Colonic mucosa (tissue), 4 donors: ENCODE measurements at regions not wholly inside any gene's neighbourhood (a gene's known extent, or its start where the extent isn't known, plus 50 kb on each side); places are given as distances from the start of the nearest gene placed in this dataset.
"Not testable (repeated sequence)": the region's sequence is repeated elsewhere in the genome, so short reads cannot be mapped to it uniquely, and the experiment has no call there.

Source experiments
- DNase-seq: peaks from one replicate; pipeline ENCODE4 v3.0.0-alpha.2; 2020
- H3K27ac ChIP-seq: fragments of 200-600 bp; one replicate; pipeline ENCODE4 v1.8.0; 2021
- H3K27me3 ChIP-seq: fragments of 200-600 bp; one replicate; pipeline ENCODE4 v1.8.0; 2021
- H3K36me3 ChIP-seq: fragments of 200-600 bp; one replicate; pipeline ENCODE4 v1.8.0; 2021
- H3K4me1 ChIP-seq: fragments of 200-600 bp; one replicate; pipeline ENCODE4 v1.8.0; 2021; ENCODE audit warnings: mild to moderate bottlenecking
- H3K4me3 ChIP-seq: fragments of 200-600 bp; one replicate; pipeline ENCODE4 v1.8.0; 2021
- H3K9ac ChIP-seq, 2 donors: one replicate each; pipeline ENCODE4 v1.7.0; 2013; ENCODE audit warnings: control low read depth in 2 of 2, low read depth in 2 of 2, low read length in 2 of 2
- H3K9me3 ChIP-seq: fragments of 200-600 bp; one replicate; pipeline ENCODE4 v1.8.0; 2021
- CTCF ChIP-seq: fragments of 200-600 bp; IDR thresholded peaks from one replicate; pipeline ENCODE4 v1.8.0; 2022; ENCODE audit warnings: antibody characterized with exemption, mild to moderate bottlenecking
- intact Hi-C: fragments of 100-400 bp; cut with DNase I; formaldehyde crosslinking; loops from one replicate; pipeline ENCODE4 v1.14.1; 2022
- donor health status: healthy.
- donor health status: DM: no; HTN: no; CAD: no.
- donor health status: DM: no; HTN: no; CAD: no.

GRCh38 chr7:156360835-156361234 lies 279.7 kb upstream of the RNF32 start:
- intact Hi-C loops, result no loop called here
- DNase-seq, result no peak
- no peak for TF ChIP-seq CTCF

GRCh38 chr7:156356551-156356950 lies 284.0 kb upstream of the RNF32 start:
- no peaks in the 10 kb centered on the region for H3K36me3 ChIP-seq
- no peak overlapping the region for H3K27ac ChIP-seq
- H3K4me3 ChIP-seq, result no peak overlapping the region
- no peaks in the 10 kb centered on the region for H3K9me3 ChIP-seq
- intact Hi-C loops, result no loop called here
- no peaks in the 10 kb centered on the region for H3K4me1 ChIP-seq
- H3K27me3 ChIP-seq, result no peaks in the 10 kb centered on the region
- TF ChIP-seq CTCF, result no peak
- H3K9ac ChIP-seq, result no peak overlapping the region
- no peak for DNase-seq

More at GRCh38 chr7:156360835-156361234, 279.7 kb upstream of the RNF32 start:
- Histone ChIP-seq H3K4me1 (no peaks in the 10 kb centered on the region), H3K9ac (no peak overlapping the region), H3K9me3 (no peaks in the 10 kb centered on the region), H3K4me3 (no peak overlapping the region), H3K27ac (no peak overlapping the region), H3K27me3 (no peaks in the 10 kb centered on the region), H3K36me3 (no peaks in the 10 kb centered on the region)

- Histone ChIP-seq H3K27ac (no peak overlapping the region), H3K4me3 (no peak overlapping the region), H3K27me3 (no peaks in the 10 kb centered on the region), H3K9ac (no peak overlapping the region), H3K4me1 (no peaks in the 10 kb centered on the region), H3K36me3 (no peaks in the 10 kb centered on the region), H3K9me3 (no peaks in the 10 kb centered on the region)
- DNase-seq, result no peak
- TF ChIP-seq CTCF, result no peak
- intact Hi-C loops, result no loop called here
Observed at GRCh38 chr7:156353352-156353751, 287.2 kb upstream of the RNF32 start.

DNA sequence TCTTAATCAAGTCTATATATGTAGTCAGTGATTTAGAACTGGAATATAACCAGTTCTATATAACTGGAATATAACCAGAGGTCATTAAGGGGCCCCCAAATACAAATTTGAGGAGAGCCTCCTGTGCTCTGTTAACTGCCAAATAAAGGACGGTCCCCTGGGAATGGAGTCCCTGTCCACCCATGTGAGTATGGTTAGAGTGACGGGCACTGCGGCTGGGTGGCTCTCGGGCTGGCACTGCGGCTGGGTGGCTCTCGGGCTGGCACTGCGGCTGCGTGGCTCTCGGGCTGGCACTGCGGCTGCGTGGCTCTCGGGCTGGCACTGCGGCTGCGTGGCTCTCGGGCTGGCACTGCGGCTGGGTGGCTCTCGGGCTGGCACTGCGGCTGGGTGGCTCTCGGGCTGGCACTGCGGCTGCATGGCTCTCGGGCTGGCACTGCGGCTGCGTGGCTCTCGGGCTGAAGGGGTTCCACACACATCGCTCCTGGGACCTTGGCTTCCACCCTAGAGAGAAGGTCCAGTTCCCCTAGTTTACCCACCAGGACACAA lies 292.8 kb upstream of the RNF32 start:
- intact Hi-C loops, H3K9me3 ChIP-seq, H3K27me3 ChIP-seq, DNase-seq, H3K4me3 ChIP-seq, H3K4me1 ChIP-seq, H3K36me3 ChIP-seq, H3K9ac ChIP-seq, H3K27ac ChIP-seq: not testable (repeated sequence)

GRCh38 chr7:156347132-156347531 lies 293.4 kb upstream of the RNF32 start:
- H3K27me3 ChIP-seq, result no peaks in the 10 kb centered on the region
- no peaks in the 10 kb centered on the region for H3K4me1 ChIP-seq
- DNase-seq, result no peak
- H3K9me3 ChIP-seq, result no peaks in the 10 kb centered on the region
- H3K9ac ChIP-seq, result no peak overlapping the region
- no peaks in the 10 kb centered on the region for H3K36me3 ChIP-seq
- H3K27ac ChIP-seq, result no peak overlapping the region
- intact Hi-C loops, result no loop called here
- TF ChIP-seq CTCF, result no peak
- H3K4me3 ChIP-seq, result no peak overlapping the region

- no peaks in the 10 kb centered on the region for H3K36me3 ChIP-seq
- H3K4me3 ChIP-seq, result no peak overlapping the region
- intact Hi-C loops, result no loop called here
- H3K27ac ChIP-seq, result no peak overlapping the region
- no peaks in the 10 kb centered on the region for H3K27me3 ChIP-seq
- no peak for DNase-seq
- H3K9me3 ChIP-seq, result no peaks in the 10 kb centered on the region
- no peak overlapping the region for H3K9ac ChIP-seq
- TF ChIP-seq CTCF, result no peak
- no peaks in the 10 kb centered on the region for H3K4me1 ChIP-seq
Observed at GRCh38 chr7:156344595-156344994, 296.0 kb upstream of the RNF32 start.
